MM.1S (cell line): ENCODE measurements at regions not wholly inside any gene's neighbourhood (a gene's known extent, or its start where the extent isn't known, plus 50 kb on each side); places are given as distances from the start of the nearest gene placed in this dataset.
"Not testable (repeated sequence)": the region's sequence is repeated elsewhere in the genome, so short reads cannot be mapped to it uniquely, and the experiment has no call there.

Experiments
- CTCF ChIP-seq: fragments of 300-600 bp; sonication (generic); IDR thresholded peaks from 2 replicates; pipeline ENCODE4 v1.5.1; 2016; ENCODE audit warnings: antibody characterized with exemption, low read length, mixed read lengths
- EZH2 ChIP-seq: fragments of 300-600 bp; sonication (generic); optimal IDR thresholded peaks from 2 replicates; pipeline ENCODE3; 2017; ENCODE audit warnings: low read depth, mild to moderate bottlenecking, antibody characterized with exemption, low read length, mixed read lengths

DNA sequence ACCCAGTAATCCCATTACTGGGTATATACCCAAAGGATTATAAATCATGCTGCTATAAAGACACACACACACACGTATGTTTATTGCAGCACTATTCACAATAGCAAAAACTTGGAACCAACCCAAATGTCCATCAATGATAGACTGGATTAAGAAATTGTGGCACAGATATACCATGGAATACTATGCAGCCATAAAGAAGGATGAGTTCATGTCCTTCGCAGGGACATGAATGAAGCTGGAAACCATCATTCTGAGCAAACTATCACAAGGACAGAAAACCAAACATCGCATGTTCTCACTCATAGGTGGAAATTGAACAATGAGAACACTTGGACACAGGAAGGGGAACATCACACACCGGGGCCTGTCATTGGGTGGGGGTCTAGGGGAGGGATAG lies 54.6 kb upstream of the CSRP2 start:
- not testable (repeated sequence) for TF ChIP-seq CTCF, EZH2
